GM19035 (cell line): ENCODE measurements at regions not wholly inside any gene's neighbourhood (a gene's known extent, or its start where the extent isn't known, plus 50 kb on each side); places are given as distances from the start of the nearest gene placed in this dataset.
"Not testable (repeated sequence)": the region's sequence is repeated elsewhere in the genome, so short reads cannot be mapped to it uniquely, and the experiment has no call there.

Experiments used
- ATAC-seq: cut with Tn5 transposase; IDR thresholded peaks from one replicate; pipeline ENCODE4 v1.9.1; 2021; ENCODE audit not compliant: unreplicated experiment

- ATAC-seq = peak; percentile 45
Measured at GRCh38 chr10:52477305-52477704, 163.2 kb downstream of the DKK1 start.

- no peak for ATAC-seq
Measured at GRCh38 chr10:52479567-52479966, 165.5 kb downstream of the DKK1 start.

DNA sequence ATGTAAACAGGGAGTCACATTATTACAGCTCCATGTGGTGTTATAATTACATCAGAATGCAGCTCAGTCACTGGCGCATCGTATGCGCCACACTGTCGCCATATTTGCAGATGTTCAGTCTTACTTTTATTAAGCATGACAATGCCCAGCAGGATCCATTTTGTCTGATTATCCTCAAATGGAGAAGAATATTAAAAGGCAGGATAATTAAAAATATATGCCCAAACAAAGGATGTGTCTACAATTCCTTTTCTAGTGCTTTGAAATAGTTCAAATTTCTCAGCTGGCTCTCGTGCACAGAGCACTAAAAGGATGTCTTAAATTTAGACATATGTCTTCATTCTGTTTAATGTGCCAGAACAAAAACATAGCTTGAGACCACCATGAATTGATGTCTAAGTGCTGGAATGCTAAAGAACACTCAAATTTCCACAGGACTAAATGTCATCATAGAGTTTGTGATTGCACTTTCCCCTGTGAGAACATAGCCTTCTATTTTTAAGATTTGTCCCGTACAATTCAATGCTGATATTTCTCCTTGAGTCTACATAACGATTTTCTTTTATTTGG lies 168.0 kb downstream of the DKK1 start:
- no peak for ATAC-seq

- peak; percentile 88 for ATAC-seq
Measured at GRCh38 chr10:52483587-52483986, 169.5 kb downstream of the DKK1 start.

DNA sequence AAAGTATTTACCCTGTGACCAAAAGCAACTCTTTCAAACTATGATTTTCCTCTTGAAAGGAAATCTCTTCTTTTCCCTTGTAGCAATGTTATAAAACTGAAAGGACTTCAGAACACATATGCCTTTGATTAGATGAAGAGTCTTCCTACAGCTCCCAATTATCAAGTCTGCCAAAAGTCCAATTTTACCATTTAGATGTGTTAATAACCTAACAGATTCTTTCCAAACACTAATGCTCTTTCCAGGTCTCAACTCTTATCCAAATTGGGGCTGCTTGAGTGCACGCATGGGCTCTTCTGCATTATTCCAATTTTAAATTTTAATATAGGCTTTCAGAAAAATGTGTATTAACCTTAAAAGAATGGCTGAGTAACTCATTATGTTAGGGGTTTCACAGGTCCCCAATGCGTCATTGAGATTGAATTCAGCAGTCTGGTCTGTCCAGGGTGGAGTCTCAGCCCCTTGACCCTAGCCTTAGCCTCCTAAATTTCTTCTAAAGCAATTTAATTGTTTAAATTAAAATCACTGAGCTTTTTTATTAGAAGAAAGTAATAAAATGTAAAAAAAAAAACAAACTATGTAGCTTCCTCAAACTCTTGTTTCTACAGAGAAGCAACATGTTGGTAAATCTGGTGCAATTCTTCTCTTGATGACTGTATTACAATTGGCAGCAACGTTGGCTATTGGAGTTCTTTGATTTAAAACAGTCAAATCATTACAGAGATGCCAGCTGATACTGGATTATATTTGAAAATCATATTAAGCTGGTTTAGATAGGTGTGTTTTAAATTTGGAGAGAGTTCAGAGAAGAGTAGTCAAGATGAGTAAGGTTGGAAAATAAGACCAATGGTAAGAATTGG lies 170.4 kb downstream of the DKK1 start:
- no peak for ATAC-seq

DNA sequence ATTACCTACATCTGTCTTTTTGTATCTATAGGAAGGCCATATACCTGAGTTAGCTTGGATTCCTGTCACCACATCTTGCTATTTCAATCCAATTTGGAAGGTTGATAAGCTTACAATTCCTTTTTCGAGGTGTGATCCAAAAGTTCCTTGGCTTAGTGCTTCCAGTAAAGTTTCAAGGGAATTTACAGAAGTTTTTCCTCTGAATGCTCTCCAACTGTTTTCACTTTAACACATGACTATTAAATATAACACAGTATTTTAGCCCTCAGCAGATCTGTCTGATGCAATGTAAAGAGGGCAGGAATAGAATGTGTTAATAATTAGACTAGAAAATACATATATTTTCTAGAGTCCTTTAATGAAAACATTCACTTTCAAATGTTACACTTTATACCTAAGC lies 171.4 kb downstream of the DKK1 start:
- no peak for ATAC-seq

- no peak for ATAC-seq
Measured at GRCh38 chr10:52486840-52487611, 172.9 kb downstream of the DKK1 start.

DNA sequence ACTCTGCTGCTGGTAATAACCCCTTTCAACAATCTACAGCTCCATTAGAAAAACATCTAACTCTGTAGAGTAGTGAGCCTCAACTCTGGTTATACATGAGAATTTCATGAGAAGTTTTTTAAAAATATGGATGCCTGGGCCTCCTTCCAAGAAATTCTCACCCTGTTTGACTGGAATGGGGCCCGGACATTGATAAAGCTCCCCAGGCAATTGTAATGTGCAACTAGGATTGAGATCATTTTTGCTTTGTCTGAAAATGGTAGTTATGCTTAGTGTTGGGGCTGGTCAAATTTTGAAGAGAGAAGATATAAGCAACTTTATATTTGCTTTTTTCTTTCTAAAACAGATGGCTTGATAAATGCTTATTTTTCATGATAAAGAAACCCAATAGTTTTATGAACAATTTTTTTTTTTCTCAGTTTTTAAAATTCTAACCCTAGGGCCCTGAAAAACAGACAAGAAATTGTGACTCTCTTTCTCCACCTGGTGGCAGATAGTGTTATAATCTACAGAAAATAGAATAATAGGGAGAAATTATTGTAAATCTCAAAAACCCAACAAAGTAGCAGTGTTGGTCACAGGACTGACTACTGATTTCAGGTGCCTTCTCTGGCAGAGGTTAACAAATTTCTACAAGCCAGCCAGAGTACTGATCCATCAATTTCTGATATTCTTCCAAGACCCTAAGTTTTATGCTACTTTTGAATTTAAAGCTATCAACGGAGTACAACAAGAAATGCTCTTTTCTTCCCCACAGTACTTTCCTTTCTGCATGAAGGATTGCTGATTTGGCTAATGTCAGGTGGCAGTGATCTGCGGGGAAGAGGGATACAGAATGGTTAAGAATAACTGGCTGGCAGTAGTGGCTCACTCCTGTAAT lies 174.8 kb downstream of the DKK1 start:
- ATAC-seq = no peak

GRCh38 chr10:52491246-52491995 lies 177.3 kb downstream of the DKK1 start:
- ATAC-seq = no peak

GRCh38 chr10:52499281-52499680 lies 185.2 kb downstream of the DKK1 start:
- ATAC-seq = no peak

DNA sequence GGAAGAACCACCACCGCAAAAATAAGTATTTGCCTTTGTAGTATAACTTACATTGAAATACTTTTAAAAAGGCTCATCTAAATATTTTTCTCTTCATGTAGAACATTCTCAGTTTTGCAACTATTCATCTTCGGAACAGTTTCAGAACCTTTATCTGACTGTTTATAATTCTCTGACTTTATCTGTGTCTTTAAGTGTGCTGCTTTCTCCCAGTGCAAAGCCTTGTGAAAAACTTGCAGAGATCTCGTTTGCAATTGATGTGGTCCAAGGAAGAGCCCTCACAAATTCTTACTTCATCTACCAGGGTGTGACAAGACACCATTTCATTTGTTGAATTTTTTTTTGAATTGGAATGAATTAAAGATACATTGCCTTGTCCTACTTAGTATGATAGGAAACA lies 186.4 kb downstream of the DKK1 start:
- ATAC-seq = no peak

DNA sequence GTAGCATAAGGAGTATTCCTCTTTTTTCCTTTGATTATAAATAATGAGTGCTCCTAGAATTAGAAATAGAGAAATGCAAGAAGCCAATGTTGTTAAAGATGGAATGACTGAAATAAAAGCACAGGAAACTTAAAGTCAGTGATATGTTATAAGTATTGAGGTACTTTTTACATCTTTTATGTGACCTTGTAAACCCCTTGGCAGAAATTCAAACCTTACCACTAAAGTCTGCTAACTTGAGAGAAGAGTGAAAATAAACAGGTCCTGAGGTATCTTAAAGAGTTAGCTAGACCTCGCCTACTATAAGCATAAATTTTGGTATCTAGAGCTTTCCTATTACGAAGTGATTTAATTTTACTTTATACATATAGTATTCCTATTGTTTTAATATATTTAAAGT lies 188.2 kb downstream of the DKK1 start:
- no peak for ATAC-seq

- not testable (repeated sequence) for ATAC-seq
Measured at GRCh38 chr10:52505341-52505740, 191.3 kb downstream of the DKK1 start.

DNA sequence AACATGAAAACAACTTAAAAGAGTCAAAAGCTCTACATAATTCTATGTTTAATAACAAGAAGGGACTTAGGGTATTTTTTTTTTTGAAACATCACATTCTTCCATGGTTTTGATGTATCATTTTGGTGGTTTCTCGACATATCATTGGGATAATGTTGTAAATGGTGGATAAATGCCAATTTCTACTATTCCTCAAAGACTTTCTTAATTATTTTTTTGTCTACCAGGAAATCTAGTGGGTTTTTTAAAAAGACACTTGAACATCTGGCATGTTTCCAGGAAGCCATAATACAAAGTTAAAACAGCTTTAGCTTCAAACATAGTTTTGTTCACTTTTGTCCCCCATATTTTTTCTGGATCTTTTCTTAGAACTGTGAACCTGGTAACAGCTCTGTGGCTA lies 200.4 kb downstream of the DKK1 start:
- no peak for ATAC-seq

GRCh38 chr10:52517012-52517411 lies 202.9 kb downstream of the DKK1 start:
- no peak for ATAC-seq

DNA sequence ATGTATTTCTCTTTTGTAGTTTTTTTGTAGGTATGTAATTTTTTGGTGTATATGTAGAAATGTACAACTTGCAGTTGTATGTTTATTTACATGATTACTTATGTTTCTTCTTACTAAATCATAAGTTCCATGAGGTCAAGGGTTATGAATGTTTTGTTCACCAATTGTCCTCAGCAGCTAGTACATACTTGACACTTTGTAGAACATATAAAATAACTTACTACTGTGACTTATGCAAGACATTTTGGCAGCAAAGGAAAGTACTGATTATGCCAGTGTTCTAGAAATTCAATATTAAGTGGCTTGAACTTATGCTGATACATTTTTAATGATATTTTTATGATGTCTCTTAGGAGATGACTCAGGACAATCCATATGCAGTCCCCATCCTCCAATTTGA lies 209.6 kb downstream of the DKK1 start:
- no peak for ATAC-seq

DNA sequence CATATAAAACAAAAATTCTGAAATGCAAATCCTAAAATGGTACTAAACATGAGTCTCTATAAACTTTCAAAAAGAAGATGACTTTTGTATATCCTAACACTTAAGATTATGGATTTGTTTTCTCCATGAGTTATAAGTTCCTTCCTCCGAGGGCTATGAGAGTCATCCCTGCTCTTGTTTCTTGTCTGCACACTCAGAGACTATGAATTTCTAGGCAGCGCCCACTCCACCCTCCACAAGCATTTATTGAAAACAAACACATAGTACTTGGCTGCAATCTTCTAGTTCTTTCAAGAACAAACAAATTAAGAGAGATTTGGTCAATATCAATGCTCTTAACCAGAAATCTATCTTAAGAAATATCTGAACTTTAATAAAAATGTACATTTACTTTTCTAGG lies 211.7 kb downstream of the DKK1 start:
- no peak for ATAC-seq

GRCh38 chr10:52526251-52526823 lies 212.3 kb downstream of the DKK1 start:
- ATAC-seq = no peak

- ATAC-seq = no peak
Measured at GRCh38 chr10:52532650-52533290, 218.7 kb downstream of the DKK1 start.
